ENCODE measurements at regions not wholly inside any gene's neighbourhood (a gene's known extent, or its start where the extent isn't known, plus 50 kb on each side); places are given as distances from the start of the nearest gene placed in this dataset.

- H3K27ac Mint-ChIP-seq, result no peak overlapping the region
- no peak overlapping the region for H3K27ac ChIP-seq
- H3K4me1 Mint-ChIP-seq, result no peaks in the 10 kb centered on the region
These were observed 134.7 kb upstream of the CITED2 start for GRCh38 chr6:139509167-139509566.

GRCh38 chr6:139508576-139508975 is 134.1 kb upstream of the CITED2 start:
- Histone ChIP-seq H3K27me3 (no peaks in the 10 kb centered on the region), H3K4me2 (no peak overlapping the region), H4K20me1 (ENCODE audit: low read depth) (no peaks in the 10 kb centered on the region), H3K4me1 (peaks cover 5% of the 10 kb centered on the region), H3F3A (ENCODE audit: low read depth) (no peaks in the 10 kb centered on the region), H3K79me2 (ENCODE audit: low read depth) (no peaks in the 10 kb centered on the region), H3K27ac (no peak overlapping the region), H3K9ac (no peak overlapping the region), H2AFZ (replicated peaks) (no peak overlapping the region), H3K36me3 (no peaks in the 10 kb centered on the region), H3K9me3 (ENCODE audit: low read depth) (no peaks in the 10 kb centered on the region), H3K4me3 (no peak overlapping the region)
- Mint-ChIP-seq H3K36me3 (no peaks in the 10 kb centered on the region), H3K27ac (no peak overlapping the region), H3K4me3 (no peak overlapping the region), H3K27me3 (ENCODE audit: insufficient read depth, low read depth) (no peaks in the 10 kb centered on the region), H3K9me3 (peaks cover 3% of the 10 kb centered on the region), H3K4me1 (no peaks in the 10 kb centered on the region)
- TF ChIP-seq EZH2 (IDR thresholded peaks at IDR 0.05), result no peak
- no peak for TF ChIP-seq EZH2phosphoT487 (IDR thresholded peaks at IDR 0.05)
- no peak for TF ChIP-seq CTCF (IDR thresholded peaks at IDR 0.05)
- DNase-seq (ENCODE audit: low spot score), result no peak

More at GRCh38 chr6:139509167-139509566, 134.7 kb upstream of the CITED2 start:
- Mint-ChIP-seq H3K27me3 (ENCODE audit: insufficient read depth, low read depth) (no peaks in the 10 kb centered on the region), H3K36me3 (no peaks in the 10 kb centered on the region), H3K4me3 (no peak overlapping the region), H3K9me3 (no peaks in the 10 kb centered on the region)
- no peak for DNase-seq (ENCODE audit: low spot score)
- Histone ChIP-seq H3K9ac (no peak overlapping the region), H3K79me2 (ENCODE audit: low read depth) (no peaks in the 10 kb centered on the region), H4K20me1 (ENCODE audit: low read depth) (no peaks in the 10 kb centered on the region), H3K4me3 (no peak overlapping the region), H3K36me3 (no peaks in the 10 kb centered on the region), H3K4me2 (no peak overlapping the region), H3F3A (ENCODE audit: low read depth) (no peaks in the 10 kb centered on the region), H3K4me1 (peaks cover 5% of the 10 kb centered on the region), H2AFZ (replicated peaks) (no peak overlapping the region), H3K27me3 (no peaks in the 10 kb centered on the region), H3K9me3 (ENCODE audit: low read depth) (no peaks in the 10 kb centered on the region)
- TF ChIP-seq EZH2 (IDR thresholded peaks at IDR 0.05), result no peak
- TF ChIP-seq CTCF (IDR thresholded peaks at IDR 0.05), result no peak
- TF ChIP-seq EZH2phosphoT487 (IDR thresholded peaks at IDR 0.05), result no peak

DNA sequence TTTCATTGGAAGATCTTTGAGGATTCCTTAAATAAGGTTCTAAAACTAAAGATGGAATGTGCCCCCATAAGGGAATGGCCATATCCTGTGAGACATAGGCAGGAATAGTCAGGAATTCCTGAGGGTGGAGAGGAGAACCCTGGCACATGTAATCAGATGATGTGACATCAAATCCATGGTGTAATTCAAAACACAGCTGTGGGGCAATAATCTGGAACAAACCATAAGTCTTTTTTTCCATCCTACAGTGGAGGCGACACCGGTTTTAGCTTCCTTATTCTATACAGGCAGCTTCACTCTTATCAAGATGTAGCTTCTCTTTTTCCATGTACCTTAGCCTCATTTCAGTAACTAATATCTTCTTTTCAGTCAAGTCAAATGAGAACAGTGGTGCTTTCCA is 133.6 kb upstream of the CITED2 start:
- H2AFZ ChIP-seq (replicated peaks), result no peak overlapping the region
- no peaks in the 10 kb centered on the region for H3K9me3 ChIP-seq (ENCODE audit: low read depth)
- no peak overlapping the region for H3K27ac ChIP-seq
- no peak overlapping the region for H3K27ac Mint-ChIP-seq
- no peak overlapping the region for H3K9ac ChIP-seq
- H3K4me1 ChIP-seq, result peaks cover 5% of the 10 kb centered on the region
- no peak for TF ChIP-seq CTCF (IDR thresholded peaks at IDR 0.05)
- TF ChIP-seq EZH2 (IDR thresholded peaks at IDR 0.05), result no peak
- no peak for TF ChIP-seq EZH2phosphoT487 (IDR thresholded peaks at IDR 0.05)
- H3K36me3 Mint-ChIP-seq, result no peaks in the 10 kb centered on the region
- no peak for DNase-seq (ENCODE audit: low spot score)
- no peak overlapping the region for H3K4me3 Mint-ChIP-seq
- H3K27me3 Mint-ChIP-seq (ENCODE audit: insufficient read depth, low read depth), result no peaks in the 10 kb centered on the region
- H3F3A ChIP-seq (ENCODE audit: low read depth), result no peaks in the 10 kb centered on the region
- no peaks in the 10 kb centered on the region for H3K36me3 ChIP-seq
- no peaks in the 10 kb centered on the region for H3K27me3 ChIP-seq
- no peaks in the 10 kb centered on the region for H3K79me2 ChIP-seq (ENCODE audit: low read depth)
- H4K20me1 ChIP-seq (ENCODE audit: low read depth), result no peaks in the 10 kb centered on the region
- H3K9me3 Mint-ChIP-seq, result peaks cover 3% of the 10 kb centered on the region
- no peaks in the 10 kb centered on the region for H3K4me1 Mint-ChIP-seq
- H3K4me2 ChIP-seq, result no peak overlapping the region
- H3K4me3 ChIP-seq, result no peak overlapping the region
